Stimulated activated CD8-positive, alpha-beta memory T cell treated with anti-CD3 and anti-CD28 coated beads, Interleukin-7, amount 100 ng/mL, for 48 hours (primary cell): ENCODE measurements at regions not wholly inside any gene's neighbourhood (a gene's known extent, or its start where the extent isn't known, plus 50 kb on each side); places are given as distances from the start of the nearest gene placed in this dataset.
"Not testable (repeated sequence)": the region's sequence is repeated elsewhere in the genome, so short reads cannot be mapped to it uniquely, and the experiment has no call there.

Experiments used
- DNase-seq, 2 donors: peaks; one replicate each; pipeline ENCODE4 v3.0.0-alpha.2; 2020; ENCODE audit warnings: low read depth in 1 of 2; ENCODE audit errors: extremely low read depth in 1 of 2

GRCh38 chrX:140447150-140447549 lies 57.7 kb downstream of the SOX3 start:
- no peak for DNase-seq

GRCh38 chrX:140440876-140441275 lies 64.0 kb downstream of the SOX3 start:
- DNase-seq, result no peak

GRCh38 chrX:140439476-140439875 lies 65.4 kb downstream of the SOX3 start:
- no peak for DNase-seq

- no peak for DNase-seq
These were observed 70.5 kb downstream of the SOX3 start for GRCh38 chrX:140434347-140434746.

- DNase-seq, result no peak
These were observed 71.3 kb downstream of the SOX3 start for GRCh38 chrX:140433582-140433981.

- no peak for DNase-seq
These were observed 72.3 kb downstream of the SOX3 start for GRCh38 chrX:140432346-140433175.

GRCh38 chrX:140431521-140431920 lies 73.3 kb downstream of the SOX3 start:
- no peak for DNase-seq

- DNase-seq, result no peak
These were observed 79.0 kb downstream of the SOX3 start for GRCh38 chrX:140425712-140426395.

GRCh38 chrX:140422501-140422900 lies 82.4 kb downstream of the SOX3 start:
- DNase-seq, result no peak

GRCh38 chrX:140402131-140402530 lies 102.7 kb downstream of the SOX3 start:
- DNase-seq, result not testable (repeated sequence)

- not testable (repeated sequence) for DNase-seq
These were observed 108.5 kb downstream of the SOX3 start for GRCh38 chrX:140396326-140396725.

GRCh38 chrX:140393507-140393906 lies 111.4 kb downstream of the SOX3 start:
- no peak for DNase-seq

GRCh38 chrX:140391313-140391712 lies 113.6 kb downstream of the SOX3 start:
- no peak for DNase-seq

GRCh38 chrX:140389331-140389730 lies 115.5 kb downstream of the SOX3 start:
- no peak for DNase-seq

- no peak for DNase-seq
These were observed 142.0 kb downstream of the SOX3 start for GRCh38 chrX:140362861-140363260.

GRCh38 chrX:140360924-140361323 lies 143.9 kb downstream of the SOX3 start:
- no peak for DNase-seq

- no peak for DNase-seq
These were observed 144.6 kb downstream of the SOX3 start for GRCh38 chrX:140360284-140360683.

GRCh38 chrX:140355922-140356321 lies 148.9 kb downstream of the SOX3 start:
- DNase-seq, result no peak

GRCh38 chrX:140355429-140355828 lies 149.4 kb downstream of the SOX3 start:
- no peak for DNase-seq

- DNase-seq, result no peak
These were observed 150.3 kb downstream of the SOX3 start for GRCh38 chrX:140354431-140355120.

GRCh38 chrX:140346729-140347128 lies 158.1 kb downstream of the SOX3 start:
- no peak for DNase-seq
